DOHH2 (cell line): ENCODE measurements at regions not wholly inside any gene's neighbourhood (a gene's known extent, or its start where the extent isn't known, plus 50 kb on each side); places are given as distances from the start of the nearest gene placed in this dataset.

Experiments used
- H3F3A ChIP-seq: fragments of 200-600 bp; sonication (generic), shearing (Covaris generic); 2 replicates; pipeline ENCODE4 v1.6.0; 2016; ENCODE audit warnings: antibody characterized with exemption, mild to moderate bottlenecking; ENCODE audit not compliant: control insufficient read depth, insufficient read depth
- H3K27ac ChIP-seq: fragments of 200-600 bp; sonication (generic); 2 replicates; pipeline ENCODE4 v1.5.1; 2014; ENCODE audit warnings: low read depth, mild to moderate bottlenecking, low read length, moderate library complexity
- H3K27me3 ChIP-seq: fragments of 200-600 bp; sonication (generic); 2 replicates; pipeline ENCODE4 v1.6.1; 2014; ENCODE audit warnings: mild to moderate bottlenecking, low read length, mixed read lengths; ENCODE audit not compliant: control insufficient read depth
- H3K36me3 ChIP-seq: fragments of 200-600 bp; sonication (generic); 2 replicates; pipeline ENCODE4 v1.6.1; 2014; ENCODE audit warnings: mild to moderate bottlenecking, low read length, moderate library complexity, mixed read lengths; ENCODE audit not compliant: control insufficient read depth
- H3K4me1 ChIP-seq: fragments of 200-600 bp; sonication (generic); 2 replicates; pipeline ENCODE4 v1.6.1; 2014; ENCODE audit warnings: mild to moderate bottlenecking, low read length, mixed read lengths; ENCODE audit not compliant: control insufficient read depth
- H3K4me2 ChIP-seq: fragments of 200-600 bp; sonication (generic); 2 replicates; pipeline ENCODE4 v1.6.0; 2014; ENCODE audit warnings: mild to moderate bottlenecking, low read length, moderate library complexity
- H3K4me3 ChIP-seq: fragments of 200-600 bp; sonication (generic); 2 replicates; pipeline ENCODE4 v1.5.1; 2014; ENCODE audit warnings: mild to moderate bottlenecking, low read length, mixed read lengths
- H3K79me2 ChIP-seq: fragments of 200-600 bp; sonication (generic); 2 replicates; pipeline ENCODE4 v1.6.1; 2014; ENCODE audit warnings: mild to moderate bottlenecking, low read length, mixed read lengths; ENCODE audit not compliant: control insufficient read depth
- H3K9me2 ChIP-seq: fragments of 200-600 bp; sonication (generic); replicated peaks from 2 replicates; pipeline ENCODE4 v1.6.1; 2014; ENCODE audit warnings: mild to moderate bottlenecking, low read length, mixed read lengths; ENCODE audit not compliant: control insufficient read depth
- H3K9me3 ChIP-seq: fragments of 200-600 bp; sonication (generic); 2 replicates; pipeline ENCODE4 v1.6.1; 2014; ENCODE audit warnings: antibody characterized with exemption, low read length, mixed read lengths; ENCODE audit not compliant: control insufficient read depth, insufficient read depth
- H4K20me1 ChIP-seq: fragments of 200-600 bp; sonication (generic); 2 replicates; pipeline ENCODE4 v1.6.0; 2014; ENCODE audit warnings: low read depth, mild to moderate bottlenecking, antibody characterized with exemption, low read length, moderate library complexity; ENCODE audit not compliant: control insufficient read depth, insufficient read depth
- CTCF ChIP-seq: fragments of 200-600 bp; sonication (generic); IDR thresholded peaks from one replicate; pipeline ENCODE4 v1.5.1; 2014; ENCODE audit warnings: antibody characterized with exemption, mild to moderate bottlenecking, low read depth, low read length; ENCODE audit not compliant: poor library complexity, severe bottlenecking
- EZH2phosphoT487 ChIP-seq: fragments of 200-600 bp; sonication (generic); IDR thresholded peaks from 2 replicates; pipeline ENCODE4 v1.6.1; 2017; ENCODE audit warnings: borderline replicate concordance, mild to moderate bottlenecking, antibody characterized with exemption, low read length, moderate library complexity, mixed read lengths

- Histone ChIP-seq H3K9me2 (no peaks in the 10 kb centered on the region), H3K27me3 (peaks cover 4% of the 10 kb centered on the region), H3K9me3 (no peaks in the 10 kb centered on the region), H3K79me2 (no peaks in the 10 kb centered on the region), H4K20me1 (no peaks in the 10 kb centered on the region), H3K36me3 (no peaks in the 10 kb centered on the region), H3K4me2 (no peak overlapping the region), H3K27ac (no peak overlapping the region), H3K4me1 (no peaks in the 10 kb centered on the region), H3K4me3 (no peak overlapping the region), H3F3A (no peaks in the 10 kb centered on the region)
- TF ChIP-seq EZH2phosphoT487 (no peak), CTCF (no peak)
Measured at GRCh38 chr10:111203615-111204014, 126.8 kb downstream of the ADRA2A start.

- TF ChIP-seq EZH2phosphoT487 (no peak), CTCF (no peak)
- Histone ChIP-seq H3K4me1 (no peaks in the 10 kb centered on the region), H3K27ac (no peak overlapping the region), H3K9me3 (no peaks in the 10 kb centered on the region), H3K4me3 (no peak overlapping the region), H3K9me2 (no peaks in the 10 kb centered on the region), H3F3A (no peaks in the 10 kb centered on the region), H3K79me2 (no peaks in the 10 kb centered on the region), H3K4me2 (no peak overlapping the region), H3K27me3 (peaks cover 4% of the 10 kb centered on the region), H4K20me1 (no peaks in the 10 kb centered on the region), H3K36me3 (no peaks in the 10 kb centered on the region)
Measured at GRCh38 chr10:111204838-111205237, 128.0 kb downstream of the ADRA2A start.

GRCh38 chr10:111206521-111206920 is 129.7 kb downstream of the ADRA2A start:
- Histone ChIP-seq H3K36me3 (no peaks in the 10 kb centered on the region), H4K20me1 (no peaks in the 10 kb centered on the region), H3K4me2 (no peak overlapping the region), H3K4me3 (no peak overlapping the region), H3K27ac (no peak overlapping the region), H3K4me1 (no peaks in the 10 kb centered on the region), H3K27me3 (peaks cover 13% of the 10 kb centered on the region), H3K9me2 (no peaks in the 10 kb centered on the region), H3K9me3 (no peaks in the 10 kb centered on the region), H3F3A (no peaks in the 10 kb centered on the region), H3K79me2 (no peaks in the 10 kb centered on the region)
- TF ChIP-seq EZH2phosphoT487 (no peak), CTCF (no peak)

- Histone ChIP-seq H3K27me3 (peaks cover 14% of the 10 kb centered on the region), H3K9me2 (no peaks in the 10 kb centered on the region), H3K4me1 (no peaks in the 10 kb centered on the region), H3K4me3 (no peak overlapping the region), H3K36me3 (no peaks in the 10 kb centered on the region), H3K27ac (no peak overlapping the region), H3K4me2 (no peak overlapping the region), H4K20me1 (no peaks in the 10 kb centered on the region), H3F3A (no peaks in the 10 kb centered on the region), H3K79me2 (no peaks in the 10 kb centered on the region), H3K9me3 (no peaks in the 10 kb centered on the region)
- TF ChIP-seq EZH2phosphoT487 (no peak), CTCF (peak; percentile 56)
Measured at GRCh38 chr10:111207500-111207899, 130.7 kb downstream of the ADRA2A start.
